SU-DHL-6 (cell line): ENCODE measurements at regions not wholly inside any gene's neighbourhood (a gene's known extent, or its start where the extent isn't known, plus 50 kb on each side); places are given as distances from the start of the nearest gene placed in this dataset.

Experiments
- H2AFZ ChIP-seq: fragments of 200-600 bp; sonication (generic); 2 replicates; pipeline ENCODE4 v1.6.1; 2014; ENCODE audit warnings: low read depth, mild to moderate bottlenecking, moderate library complexity, mixed read lengths, antibody characterized with exemption, low read length; ENCODE audit not compliant: severe bottlenecking
- H3F3A ChIP-seq: fragments of 200-600 bp; shearing (Covaris generic); 2 replicates; pipeline ENCODE4 v1.6.0; 2016; ENCODE audit warnings: antibody characterized with exemption, mild to moderate bottlenecking; ENCODE audit not compliant: insufficient read depth
- H3K27ac ChIP-seq: fragments of 200-600 bp; sonication (generic); 2 replicates; pipeline ENCODE4 v1.5.1; 2016; ENCODE audit warnings: low read depth, mild to moderate bottlenecking, low read length, moderate library complexity, mixed read lengths
- H3K27me3 ChIP-seq: fragments of 200-600 bp; sonication (generic), shearing (Covaris generic); 2 replicates; pipeline ENCODE4 v1.6.0; 2014; ENCODE audit warnings: mild to moderate bottlenecking, low read length
- H3K36me3 ChIP-seq: fragments of 200-600 bp; sonication (generic); 2 replicates; pipeline ENCODE4 v1.6.1; 2014; ENCODE audit warnings: mild to moderate bottlenecking, low read length, mixed read lengths
- H3K4me2 ChIP-seq: fragments of 300-600, 200-600 bp; shearing (Covaris generic), sonication (generic); 2 replicates; pipeline ENCODE4 v1.6.0; 2014; ENCODE audit warnings: low read length, low read depth, mild to moderate bottlenecking; ENCODE audit not compliant: poor library complexity, severe bottlenecking
- H3K4me3 ChIP-seq: fragments of 200-600 bp; sonication (generic); 2 replicates; pipeline ENCODE4 v1.5.1; 2014; ENCODE audit warnings: antibody characterized with exemption, low read length, mild to moderate bottlenecking, mixed read lengths; ENCODE audit not compliant: insufficient read depth, poor library complexity, severe bottlenecking
- H3K79me2 ChIP-seq: fragments of 200-600 bp; sonication (generic); 2 replicates; pipeline ENCODE4 v1.6.1; 2014; ENCODE audit warnings: mild to moderate bottlenecking, low read length, moderate library complexity; ENCODE audit not compliant: insufficient read depth
- H3K9ac ChIP-seq: fragments of 200-600 bp; sonication (generic); 2 replicates; pipeline ENCODE4 v1.7.0; 2014; ENCODE audit warnings: mild to moderate bottlenecking, low read length
- H3K9me2 ChIP-seq: fragments of 200-600 bp; sonication (generic); replicated peaks from 2 replicates; pipeline ENCODE4 v1.6.1; 2014; ENCODE audit warnings: low read length; ENCODE audit not compliant: insufficient read depth
- H3K9me3 ChIP-seq: fragments of 200-600 bp; sonication (generic); 2 replicates; pipeline ENCODE4 v1.6.1; 2014; ENCODE audit warnings: low read length, mixed read lengths; ENCODE audit not compliant: insufficient read depth
- H4K20me1 ChIP-seq: fragments of 200-600 bp; sonication (generic); 2 replicates; pipeline ENCODE4 v1.6.1; 2014; ENCODE audit warnings: low read depth, mild to moderate bottlenecking, antibody characterized with exemption, low read length, moderate library complexity, mixed read lengths
- CTCF ChIP-seq: fragments of 200-600 bp; sonication (generic); IDR thresholded peaks from one replicate; pipeline ENCODE4 v1.5.1; 2017; ENCODE audit warnings: antibody characterized with exemption, mild to moderate bottlenecking, low read length, moderate library complexity; ENCODE audit not compliant: insufficient read depth, poor library complexity, severe bottlenecking
- EZH2phosphoT487 ChIP-seq: fragments of 200-600 bp; sonication (generic), shearing (Covaris generic); conservative IDR thresholded peaks from 2 replicates; pipeline ENCODE4 v1.6.1; 2018; ENCODE audit warnings: mild to moderate bottlenecking, antibody characterized with exemption, low read length, moderate library complexity, mixed read lengths

- H3K9me3 ChIP-seq = no peaks in the 10 kb centered on the region
- H3K79me2 ChIP-seq = no peaks in the 10 kb centered on the region
- no peak for TF ChIP-seq CTCF
- TF ChIP-seq EZH2phosphoT487 = no peak
- H3K36me3 ChIP-seq = no peaks in the 10 kb centered on the region
- H3K4me2 ChIP-seq = no peak overlapping the region
- no peak overlapping the region for H3K9ac ChIP-seq
- H3K4me3 ChIP-seq = no peak overlapping the region
- H4K20me1 ChIP-seq = no peaks in the 10 kb centered on the region
- no peaks in the 10 kb centered on the region for H3K27me3 ChIP-seq
- H3K9me2 ChIP-seq = no peaks in the 10 kb centered on the region
- H3F3A ChIP-seq = no peaks in the 10 kb centered on the region
- peak overlapping the region; percentile 69 for H2AFZ ChIP-seq
- no peak overlapping the region for H3K27ac ChIP-seq
These were observed 1097.7 kb downstream of the TMTC2 start for GRCh38 chr12:83784298-83784890.

DNA sequence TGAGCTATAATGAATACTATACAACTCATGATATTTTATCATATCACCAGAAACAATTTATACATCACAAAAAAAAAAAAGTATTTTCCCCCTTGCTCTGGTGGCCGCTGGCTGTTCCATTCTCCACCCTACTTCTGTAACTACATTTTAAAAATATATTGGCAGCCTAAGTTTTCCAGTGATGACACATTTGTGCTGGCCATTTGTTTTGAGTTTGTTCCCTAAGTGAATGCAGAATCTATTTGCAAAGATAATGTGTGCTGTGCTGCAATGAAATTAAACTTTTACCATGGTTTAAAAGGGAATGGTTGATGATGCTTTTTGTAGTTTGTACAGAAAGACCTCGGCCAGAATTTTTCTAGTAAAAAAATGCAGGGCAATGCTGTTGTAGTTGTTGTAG is 1092.8 kb downstream of the TMTC2 start:
- no peaks in the 10 kb centered on the region for H3K9me3 ChIP-seq
- H3K9me2 ChIP-seq = no peaks in the 10 kb centered on the region
- H3K79me2 ChIP-seq = no peaks in the 10 kb centered on the region
- H3K9ac ChIP-seq = no peak overlapping the region
- no peaks in the 10 kb centered on the region for H3K27me3 ChIP-seq
- TF ChIP-seq EZH2phosphoT487 (no peak), CTCF (no peak)
- no peak overlapping the region for H3K27ac ChIP-seq
- H3K36me3 ChIP-seq = no peaks in the 10 kb centered on the region
- H3K4me2 ChIP-seq = no peak overlapping the region
- H3K4me3 ChIP-seq = no peak overlapping the region
- peak overlapping the region; percentile 47 for H2AFZ ChIP-seq
- H3F3A ChIP-seq = no peaks in the 10 kb centered on the region
- H4K20me1 ChIP-seq = no peaks in the 10 kb centered on the region

- no peak overlapping the region for H3K9ac ChIP-seq
- H3K79me2 ChIP-seq = no peaks in the 10 kb centered on the region
- no peaks in the 10 kb centered on the region for H4K20me1 ChIP-seq
- H3F3A ChIP-seq = no peaks in the 10 kb centered on the region
- no peak overlapping the region for H3K4me2 ChIP-seq
- no peak overlapping the region for H3K27ac ChIP-seq
- no peak overlapping the region for H3K4me3 ChIP-seq
- H3K36me3 ChIP-seq = no peaks in the 10 kb centered on the region
- H2AFZ ChIP-seq = no peak overlapping the region
- TF ChIP-seq EZH2phosphoT487 = no peak
- TF ChIP-seq CTCF = no peak
- no peaks in the 10 kb centered on the region for H3K27me3 ChIP-seq
- H3K9me3 ChIP-seq = 0 out of 2 replicates have a peak, but pooled peaks cover 5% of the 10 kb centered on the region
- H3K9me2 ChIP-seq = no peaks in the 10 kb centered on the region
These were observed 1082.4 kb downstream of the TMTC2 start for GRCh38 chr12:83769151-83769550.
